A549 (cell line): ENCODE measurements at regions not wholly inside any gene's neighbourhood (a gene's known extent, or its start where the extent isn't known, plus 50 kb on each side); places are given as distances from the start of the nearest gene placed in this dataset.

Source experiments
- CHD4 ChIP-seq: fragments of 200-600 bp; sonication (generic); IDR thresholded peaks from 2 replicates; pipeline ENCODE4 v1.6.1; 2016; ENCODE audit warnings: antibody characterized with exemption, mild to moderate bottlenecking, borderline replicate concordance
- CTCF ChIP-seq: fragments of >200 bp; sonication (Bioruptor Twin); formaldehyde crosslinking; IDR thresholded peaks from 3 replicates; pipeline ENCODE4 v1.5.1; 2016
- HDAC2 ChIP-seq: fragments of 200-600 bp; sonication (generic); IDR thresholded peaks from 2 replicates; pipeline ENCODE4 v1.6.1; 2016
- HOXA7 ChIP-seq: fragments of 250-450 bp; sonication (Bioruptor Pico); IDR thresholded peaks from 2 replicates; pipeline ENCODE4 v1.5.0; 2020; ENCODE audit warnings: mild to moderate bottlenecking, moderate library complexity
- KDM1A ChIP-seq: fragments of 200-600 bp; sonication (generic); IDR thresholded peaks from 2 replicates; pipeline ENCODE4 v1.6.1; 2016; ENCODE audit warnings: low read depth, mild to moderate bottlenecking
- MAZ ChIP-seq: fragments of 150-350 bp; IDR thresholded peaks from 2 replicates; pipeline ENCODE4 v1.6.1; 2014; ENCODE audit warnings: antibody characterized with exemption, low read depth, low read length, borderline replicate concordance
- NPAS2 ChIP-seq: fragments of 250-450 bp; sonication (Bioruptor Pico); IDR thresholded peaks from 2 replicates; pipeline ENCODE4 v1.8.0; 2022; ENCODE audit warnings: mild to moderate bottlenecking, moderate library complexity, borderline replicate concordance
- POLR2A ChIP-seq: IDR thresholded peaks from 2 replicates; pipeline ENCODE4 v1.6.1; 2012; ENCODE audit warnings: mild to moderate bottlenecking, low read length
- RAD21 ChIP-seq, 2 experiments: fragments of >200 bp in 1 of 2; sonication (Bioruptor Twin) in 1 of 2; formaldehyde crosslinking in 1 of 2; IDR thresholded peaks in 1 of 2; conservative IDR thresholded peaks in 1 of 2; 2 replicates in 1 of 2; 3 replicates in 1 of 2; pipeline ENCODE4 v1.6.1; 2012 to 2018; ENCODE audit warnings: inconsistent platforms in 1 of 2
- SMC3 ChIP-seq: fragments of >200 bp; sonication (Bioruptor Twin); formaldehyde crosslinking; IDR thresholded peaks from 3 replicates; pipeline ENCODE4 v1.6.1; 2018; ENCODE audit warnings: inconsistent platforms

GRCh38 chr2:16075045-16076012 lies 135.0 kb downstream of the MYCN start:
- TF ChIP-seq CTCF (no peak), SMC3 (no peak), RAD21 (conservative IDR thresholded peaks at IDR 0.05 in 1 of 2, IDR thresholded peaks at IDR 0.05 in 1 of 2) (no peak), MAZ (no peak), POLR2A (no peak), HOXA7 (CRISPR knock-in tag) (no peak), NPAS2 (CRISPR knock-in tag) (no peak), KDM1A (no peak), HDAC2 (no peak), CHD4 (no peak)
